ENCODE measurements at regions not wholly inside any gene's neighbourhood (a gene's known extent, or its start where the extent isn't known, plus 50 kb on each side); places are given as distances from the start of the nearest gene placed in this dataset.

- WGBS, result 92% methylated on average over 6 of the region's 6 CpGs
- TF ChIP-seq EP300 (IDR thresholded peaks at IDR 0.05) (no peak), POLR2AphosphoS5 (IDR thresholded peaks at IDR 0.05) (no peak), CTCF (IDR thresholded peaks at IDR 0.05) (no peak), POLR2A (IDR thresholded peaks at IDR 0.05; ENCODE audit: low read depth) (no peak)
- Histone ChIP-seq H3K9me3 (no peaks in the 10 kb centered on the region), H3K27me3 (no peaks in the 10 kb centered on the region), H3K27ac (replicated peaks in 1 of 4) (no peak overlapping the region), H3K4me3 (no peak overlapping the region), H3K4me1 (peaks cover 32 to 41% (median 32%) of the 10 kb centered on the region in 4 donors), H3K36me3 (no peaks in the 10 kb centered on the region)
- DNase-seq (ENCODE audit: extremely low spot score), result no peak
- intact Hi-C loops (cut with DNase I), result no loop called here
Measured at GRCh38 chr6:4615231-4615630, 161.0 kb upstream of the CDYL start.

GRCh38 chr6:4614637-4615036 lies 161.6 kb upstream of the CDYL start:
- H3K9me3 ChIP-seq, result no peaks in the 10 kb centered on the region
- DNase-seq (ENCODE audit: extremely low spot score), result no peak
- H3K4me1 ChIP-seq, result peaks cover 36 to 44% (median 36%) of the 10 kb centered on the region in 4 donors
- no peak overlapping the region for H3K4me3 ChIP-seq
- no peak overlapping the region for H3K27ac ChIP-seq (replicated peaks in 1 of 4)
- WGBS, result 84% methylated on average over 5 of the region's 5 CpGs
- no peak for TF ChIP-seq POLR2A (IDR thresholded peaks at IDR 0.05; ENCODE audit: low read depth)
- no peak for TF ChIP-seq CTCF (IDR thresholded peaks at IDR 0.05)
- no peak for TF ChIP-seq EP300 (IDR thresholded peaks at IDR 0.05)
- TF ChIP-seq POLR2AphosphoS5 (IDR thresholded peaks at IDR 0.05), result no peak
- no peaks in the 10 kb centered on the region for H3K27me3 ChIP-seq
- H3K36me3 ChIP-seq, result no peaks in the 10 kb centered on the region
- intact Hi-C loops (cut with DNase I), result no loop called here

GRCh38 chr6:4613795-4614194 lies 162.4 kb upstream of the CDYL start:
- WGBS, result 86% methylated on average over 5 of the region's 5 CpGs
- DNase-seq (ENCODE audit: extremely low spot score), result no peak

GRCh38 chr6:4613381-4613780 lies 162.8 kb upstream of the CDYL start:
- Histone ChIP-seq H3K4me1 (peaks cover 36 to 44% (median 36%) of the 10 kb centered on the region in 4 donors), H3K27ac (replicated peaks in 1 of 4) (peak overlapping the region in 2 of 4 donors; percentile 11 to 75), H3K4me3 (no peak overlapping the region), H3K36me3 (no peaks in the 10 kb centered on the region), H3K9me3 (no peaks in the 10 kb centered on the region), H3K27me3 (no peaks in the 10 kb centered on the region)
- intact Hi-C loops (cut with DNase I), result no loop called here
- 88% methylated on average over 2 of the region's 2 CpGs for WGBS
- no peak for DNase-seq (ENCODE audit: extremely low spot score)
- TF ChIP-seq POLR2A (IDR thresholded peaks at IDR 0.05; ENCODE audit: low read depth), result no peak
- TF ChIP-seq EP300 (IDR thresholded peaks at IDR 0.05), result no peak
- TF ChIP-seq POLR2AphosphoS5 (IDR thresholded peaks at IDR 0.05), result no peak
- no peak for TF ChIP-seq CTCF (IDR thresholded peaks at IDR 0.05)

More at GRCh38 chr6:4613795-4614194, 162.4 kb upstream of the CDYL start:
- TF ChIP-seq CTCF (IDR thresholded peaks at IDR 0.05) (no peak), EP300 (IDR thresholded peaks at IDR 0.05) (no peak), POLR2A (IDR thresholded peaks at IDR 0.05; ENCODE audit: low read depth) (no peak), POLR2AphosphoS5 (IDR thresholded peaks at IDR 0.05) (no peak)
- no peak overlapping the region for H3K27ac ChIP-seq (replicated peaks in 1 of 4)
- peaks cover 36 to 44% (median 36%) of the 10 kb centered on the region in 4 donors for H3K4me1 ChIP-seq
- no peaks in the 10 kb centered on the region for H3K9me3 ChIP-seq
- intact Hi-C loops (cut with DNase I), result no loop called here
- no peaks in the 10 kb centered on the region for H3K27me3 ChIP-seq
- no peak overlapping the region for H3K4me3 ChIP-seq
- H3K36me3 ChIP-seq, result no peaks in the 10 kb centered on the region

GRCh38 chr6:4612636-4613171 lies 163.5 kb upstream of the CDYL start:
- H3K9me3 ChIP-seq, result no peaks in the 10 kb centered on the region
- H3K27ac ChIP-seq (replicated peaks in 1 of 4), result peak overlapping the region in 3 of 4 donors; percentile 11 to 75 (median 15)
- no peaks in the 10 kb centered on the region for H3K27me3 ChIP-seq
- DNase-seq (ENCODE audit: extremely low spot score), result no peak
- H3K4me1 ChIP-seq, result peaks cover 36 to 44% (median 39%) of the 10 kb centered on the region in 4 donors
- H3K36me3 ChIP-seq, result no peaks in the 10 kb centered on the region
- WGBS, result 63% methylated on average over 3 of the region's 5 CpGs
- intact Hi-C loops (cut with DNase I), result no loop called here
- H3K4me3 ChIP-seq, result no peak overlapping the region
- TF ChIP-seq EP300 (IDR thresholded peaks at IDR 0.05), result peak; percentile 27
- TF ChIP-seq CTCF (IDR thresholded peaks at IDR 0.05), result no peak
- no peak for TF ChIP-seq POLR2A (IDR thresholded peaks at IDR 0.05; ENCODE audit: low read depth)
- peak in 1 of 2 donors; percentile 44 for TF ChIP-seq POLR2AphosphoS5 (IDR thresholded peaks at IDR 0.05)
